GM19035 (cell line): ENCODE measurements at regions not wholly inside any gene's neighbourhood (a gene's known extent, or its start where the extent isn't known, plus 50 kb on each side); places are given as distances from the start of the nearest gene placed in this dataset.

Experiments
- ATAC-seq: cut with Tn5 transposase; IDR thresholded peaks from one replicate; pipeline ENCODE4 v1.9.1; 2021; ENCODE audit not compliant: unreplicated experiment

GRCh38 chr4:38536716-38537115 lies 127.3 kb upstream of the KLF3 start:
- no peak for ATAC-seq

DNA sequence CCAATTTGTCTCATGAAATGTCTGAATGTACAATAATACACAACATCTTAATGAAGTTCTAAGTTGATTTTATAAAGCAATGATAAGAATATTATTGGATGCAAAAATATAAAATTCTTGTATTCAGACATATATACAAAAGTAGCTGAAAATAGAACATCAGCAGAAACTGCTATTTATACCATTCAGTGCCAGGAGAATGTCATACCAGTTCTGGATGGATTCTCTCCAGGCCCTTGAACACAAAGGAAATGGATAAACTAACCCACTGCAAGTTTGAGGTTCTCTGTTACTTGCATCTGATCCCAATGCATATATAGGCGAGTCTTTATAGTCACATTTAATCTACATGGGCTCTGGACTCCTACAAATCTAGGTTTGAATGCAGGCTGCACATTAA lies 126.3 kb upstream of the KLF3 start:
- no peak for ATAC-seq

GRCh38 chr4:38538517-38538916 lies 125.5 kb upstream of the KLF3 start:
- no peak for ATAC-seq

GRCh38 chr4:38539501-38539900 lies 124.5 kb upstream of the KLF3 start:
- ATAC-seq = no peak

DNA sequence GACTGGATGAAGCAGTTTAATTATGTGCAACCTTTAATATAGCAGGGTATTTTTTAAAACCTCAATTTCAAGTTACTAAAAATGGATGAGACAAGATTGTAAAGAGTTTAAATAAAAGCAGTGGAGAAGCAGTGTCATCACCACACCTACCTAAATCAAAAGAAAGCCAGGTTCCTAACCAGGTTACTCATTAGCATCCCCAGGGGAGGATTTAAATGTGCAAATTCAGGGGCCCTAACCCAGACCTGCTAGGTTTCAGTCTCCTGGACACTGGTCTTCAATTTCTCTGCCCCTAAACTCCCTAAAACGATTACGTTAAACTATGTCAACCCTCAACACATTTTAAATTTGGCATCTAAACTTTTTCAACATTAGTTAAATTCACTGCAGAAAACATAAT lies 116.9 kb upstream of the KLF3 start:
- ATAC-seq = no peak

GRCh38 chr4:38548256-38548655 lies 115.7 kb upstream of the KLF3 start:
- ATAC-seq = no peak

DNA sequence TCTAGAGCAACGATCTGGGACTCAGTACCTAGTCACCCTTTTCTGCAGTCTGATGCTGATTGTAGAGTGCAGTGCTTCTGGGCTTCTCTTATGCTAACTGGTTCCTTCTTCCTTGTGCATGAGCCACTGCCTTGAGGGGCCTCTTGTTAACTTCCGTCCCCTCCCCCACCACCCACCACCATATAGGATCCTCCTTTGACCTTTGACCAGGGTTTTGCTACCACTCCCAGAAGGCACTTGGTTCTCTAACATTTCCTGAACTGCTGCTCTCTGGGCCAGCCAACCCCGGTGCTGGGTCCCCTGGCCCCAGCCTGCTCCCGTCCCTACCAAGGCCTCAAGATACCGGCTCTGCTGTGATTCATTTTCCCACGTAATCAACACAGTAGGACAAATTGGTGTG lies 104.6 kb upstream of the KLF3 start:
- no peak for ATAC-seq

DNA sequence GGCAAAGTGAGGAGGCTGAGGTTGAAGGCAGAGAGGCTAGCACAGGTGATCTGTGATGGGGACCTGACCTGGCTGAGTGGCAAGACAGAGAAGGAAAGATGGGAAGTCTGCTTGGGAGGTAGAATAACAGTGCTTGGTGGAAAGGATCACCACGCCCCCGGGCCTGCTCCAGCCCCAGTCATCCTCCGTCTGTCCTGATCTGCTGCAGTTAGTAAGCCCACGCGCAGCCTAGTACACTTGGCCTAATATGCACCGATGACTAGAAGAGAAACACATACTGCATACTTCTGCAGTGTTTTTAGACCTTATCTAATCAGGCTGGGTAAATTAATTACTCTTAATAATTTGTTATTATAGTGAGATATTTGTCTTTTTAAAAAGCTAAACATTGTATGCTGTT lies 103.7 kb upstream of the KLF3 start:
- no peak for ATAC-seq

- ATAC-seq = peak; percentile 83
Observed at GRCh38 chr4:38560768-38561558, 103.0 kb upstream of the KLF3 start.

- ATAC-seq = no peak
Observed at GRCh38 chr4:38562751-38563198, 101.2 kb upstream of the KLF3 start.

DNA sequence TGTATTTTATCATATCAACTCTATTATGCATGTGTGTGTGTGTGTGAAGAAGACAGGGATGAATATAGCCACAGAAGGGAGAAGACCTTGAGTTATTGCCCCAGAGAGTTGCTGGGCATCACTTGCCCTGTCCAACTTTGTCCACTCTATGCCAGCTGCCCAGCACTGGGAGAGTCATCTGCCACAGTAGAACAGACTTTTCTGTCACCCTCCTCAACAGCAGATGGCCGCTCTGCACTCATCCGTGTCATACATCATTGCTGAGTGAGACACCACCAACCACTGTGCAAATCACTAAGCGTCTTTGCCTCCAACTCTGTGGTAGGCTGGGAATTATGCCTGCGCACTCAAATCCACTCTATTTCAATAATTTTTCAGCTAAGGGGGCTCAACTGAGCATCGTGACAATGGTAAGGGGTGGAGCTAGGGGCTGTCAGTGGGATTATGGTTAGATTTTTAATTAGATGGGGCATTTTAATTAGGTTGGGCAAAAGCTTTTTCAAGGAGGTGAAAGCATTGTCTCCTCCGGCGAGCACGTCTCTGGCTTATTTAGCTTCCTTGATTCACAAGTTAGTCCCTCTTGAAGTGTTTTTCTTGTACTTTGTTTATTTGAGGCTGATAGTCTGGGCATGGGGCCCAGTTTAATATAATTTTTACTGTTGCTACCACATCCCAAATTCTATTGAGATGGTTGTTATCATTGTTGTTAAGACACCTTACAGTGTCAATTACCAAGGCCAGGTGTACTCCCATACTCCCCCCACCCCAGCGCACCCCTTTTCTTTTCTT lies 100.1 kb upstream of the KLF3 start:
- ATAC-seq = no peak

DNA sequence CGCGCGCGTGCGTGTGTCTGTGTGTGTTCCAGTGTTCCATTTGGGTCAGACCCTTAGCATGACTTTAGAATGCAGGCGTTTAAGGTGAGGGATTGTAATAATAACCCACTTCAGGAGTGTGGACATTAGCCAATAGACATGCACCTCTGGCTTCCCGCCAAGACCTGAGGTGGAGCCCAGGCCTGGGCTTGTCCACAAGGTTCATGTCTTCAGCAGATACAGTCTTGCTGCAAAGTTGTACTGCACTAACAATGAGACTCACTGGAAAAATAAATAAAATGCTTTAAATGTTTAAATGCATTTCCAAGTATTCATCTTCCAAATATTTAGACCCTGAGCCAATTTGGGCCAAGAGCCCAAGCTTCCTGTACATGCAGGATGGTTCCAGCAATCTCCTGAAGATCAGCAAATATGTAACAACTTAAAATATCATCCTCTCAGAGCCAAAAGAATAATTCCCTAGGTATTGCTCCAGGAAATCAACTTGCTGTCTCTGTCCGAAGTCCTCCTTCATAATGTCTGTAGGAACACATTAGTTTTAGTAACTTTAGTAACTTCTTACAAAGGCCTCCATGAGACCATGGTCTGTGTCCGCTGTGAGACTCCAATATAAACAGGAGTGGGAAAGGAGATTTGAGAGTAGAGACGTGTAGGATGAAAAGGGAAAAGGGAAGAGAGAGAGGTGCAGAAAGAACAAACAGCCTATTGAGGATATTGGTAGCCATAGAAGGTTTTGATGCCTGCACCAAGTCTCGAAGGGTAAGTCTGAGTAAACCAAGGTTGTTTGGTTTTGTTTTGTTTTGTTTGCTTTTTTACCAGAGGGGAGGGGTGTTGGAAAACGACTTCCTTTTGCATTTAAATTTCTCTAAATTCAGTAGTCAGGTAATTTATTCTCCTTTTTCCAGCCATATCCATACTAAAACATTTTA lies 98.5 kb upstream of the KLF3 start:
- ATAC-seq = no peak

GRCh38 chr4:38566806-38567398 lies 97.1 kb upstream of the KLF3 start:
- ATAC-seq = no peak

GRCh38 chr4:38567457-38567856 lies 96.5 kb upstream of the KLF3 start:
- ATAC-seq = no peak

GRCh38 chr4:38568768-38569167 lies 95.2 kb upstream of the KLF3 start:
- ATAC-seq = no peak

DNA sequence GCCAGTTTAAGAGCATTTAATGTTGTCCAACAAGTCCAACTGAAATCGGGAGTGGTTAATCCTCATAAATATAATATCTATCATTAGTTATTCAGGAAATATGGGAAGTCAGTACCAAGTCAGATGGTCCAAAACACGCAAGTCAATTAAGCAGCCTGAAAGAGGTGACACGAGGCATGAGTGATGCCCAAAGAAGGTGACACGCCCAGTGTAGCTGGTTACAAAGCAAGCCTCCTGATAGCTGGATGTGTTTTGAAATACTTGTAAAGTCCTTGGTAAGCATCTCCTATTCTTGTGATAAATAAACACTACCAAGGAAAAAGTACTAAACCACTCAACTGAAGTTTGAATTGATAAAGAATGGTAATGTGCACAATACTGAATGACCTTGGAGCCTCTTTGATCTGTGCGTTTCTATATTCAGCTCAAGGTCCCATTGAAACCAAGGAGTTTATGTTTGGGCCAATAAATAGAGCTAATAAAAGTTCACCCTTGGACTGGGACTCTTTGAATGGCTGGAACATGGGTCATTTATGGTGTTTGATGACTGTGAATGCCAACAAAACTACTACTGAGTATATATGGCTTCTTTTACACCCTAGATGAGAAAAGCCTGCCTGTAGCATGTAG lies 93.2 kb upstream of the KLF3 start:
- no peak for ATAC-seq

- ATAC-seq = no peak
Observed at GRCh38 chr4:38572793-38573192, 91.2 kb upstream of the KLF3 start.

- ATAC-seq = no peak
Observed at GRCh38 chr4:38574559-38575333, 89.3 kb upstream of the KLF3 start.

DNA sequence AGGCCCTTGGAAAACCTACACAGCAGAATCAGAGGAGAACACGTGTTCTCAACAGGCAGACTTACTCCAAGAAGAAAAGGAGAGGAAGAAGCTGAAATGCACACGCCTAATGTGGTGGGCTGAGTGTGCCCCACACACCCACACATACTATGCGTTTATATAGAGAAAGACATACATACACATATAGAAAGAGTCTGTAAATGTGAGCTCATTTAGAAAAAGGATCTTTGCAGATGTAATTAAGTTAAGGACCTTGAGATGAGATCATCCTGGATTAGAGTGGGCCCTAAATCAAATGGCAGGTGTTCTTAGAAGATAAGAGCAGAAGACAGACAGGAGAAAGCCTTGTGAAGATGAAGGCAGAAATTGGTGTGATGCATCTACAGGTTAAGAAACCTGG lies 87.2 kb upstream of the KLF3 start:
- no peak for ATAC-seq

GRCh38 chr4:38577462-38577861 lies 86.5 kb upstream of the KLF3 start:
- no peak for ATAC-seq
